ENCODE measurements at regions not wholly inside any gene's neighbourhood (a gene's known extent, or its start where the extent isn't known, plus 50 kb on each side); places are given as distances from the start of the nearest gene placed in this dataset.

GRCh38 chr11:109996060-109996459 lies 97.1 kb upstream of the ZC3H12C start:
- no peak for TF ChIP-seq CTCF (conservative IDR thresholded peaks at IDR 0.05 in 1 of 2, IDR thresholded peaks at IDR 0.05 in 1 of 2; ENCODE audit: extremely low read depth in 1 of 2, insufficient read depth in 1 of 2, low read depth in 1 of 2, low read length in 2 of 2)
- TF ChIP-seq EZH2 (IDR thresholded peaks at IDR 0.05; ENCODE audit: borderline replicate concordance, low read length), result no peak
